CD14-positive monocyte (primary cell): ENCODE measurements at regions not wholly inside any gene's neighbourhood (a gene's known extent, or its start where the extent isn't known, plus 50 kb on each side); places are given as distances from the start of the nearest gene placed in this dataset.

ENCODE experiments used
- DNase-seq, 3 donors: peaks; one replicate each; pipeline ENCODE4 v3.0.0-alpha.2; 2011 to 2022
- H2AFZ ChIP-seq: 2 replicates; pipeline ENCODE4 v1.6.0; 2012; ENCODE audit warnings: mild to moderate bottlenecking, low read depth, low read length, inconsistent platforms; ENCODE audit not compliant: insufficient read depth, poor library complexity, severe bottlenecking
- H3K27ac ChIP-seq, 2 donors: 1 replicate in 1 of 2; 2 replicates in 1 of 2; pipeline ENCODE4 v1.5.1; 2012 to 2013; ENCODE audit warnings: low read length in 2 of 2, control low read depth in 1 of 2, inconsistent platforms in 1 of 2, low read depth in 1 of 2, mild to moderate bottlenecking in 1 of 2
- H3K27me3 ChIP-seq, 2 donors: one replicate each; pipeline versions ENCODE4 v1.6.0 to v1.6.1; 2011 to 2013; ENCODE audit warnings: low read length in 2 of 2; ENCODE audit not compliant: control insufficient read depth in 2 of 2, insufficient read depth in 2 of 2
- H3K36me3 ChIP-seq, 2 donors: replicated peaks in 1 of 2; 1 replicate in 1 of 2; 2 replicates in 1 of 2; pipeline versions ENCODE4 v1.5.1 to v1.6.1; 2012 to 2013; ENCODE audit warnings: low read length in 2 of 2, control low read depth in 1 of 2, inconsistent platforms in 1 of 2, mild to moderate bottlenecking in 1 of 2; ENCODE audit not compliant: insufficient read depth in 2 of 2, control insufficient read depth in 1 of 2
- H3K4me1 ChIP-seq, 2 donors: 1 replicate in 1 of 2; 2 replicates in 1 of 2; pipeline versions ENCODE4 v1.5.1 to v1.6.1; 2012 to 2013; ENCODE audit warnings: low read length in 2 of 2, control low read depth in 1 of 2, inconsistent platforms in 1 of 2, mild to moderate bottlenecking in 1 of 2, moderate library complexity in 1 of 2; ENCODE audit not compliant: insufficient read depth in 2 of 2, control insufficient read depth in 1 of 2
- H3K4me2 ChIP-seq: replicated peaks from 2 replicates; pipeline ENCODE3; 2012; ENCODE audit warnings: low read length, moderate library complexity, mild to moderate bottlenecking; ENCODE audit not compliant: poor library complexity, severe bottlenecking; ENCODE audit errors: extremely low read depth
- H3K4me3 ChIP-seq, 3 experiments: fragments of 200-600 bp in 1 of 3; sonication (generic) in 1 of 3; replicated peaks in 1 of 3; 1 replicate in 2 of 3; 2 replicates in 1 of 3; pipeline ENCODE4 v1.5.1; 2011 to 2013; ENCODE audit warnings: low read length in 3 of 3, mild to moderate bottlenecking in 3 of 3, control low read depth in 2 of 3, low read depth in 2 of 3, inconsistent platforms in 1 of 3, moderate library complexity in 1 of 3
- H3K79me2 ChIP-seq: 2 replicates; pipeline ENCODE4 v1.6.0; 2012; ENCODE audit warnings: mild to moderate bottlenecking, control low read depth, inconsistent platforms, low read length, moderate library complexity; ENCODE audit not compliant: insufficient read depth
- H3K9ac ChIP-seq: 2 replicates; pipeline ENCODE4 v1.6.0; 2017; ENCODE audit warnings: low read length, mild to moderate bottlenecking; ENCODE audit not compliant: insufficient read depth, poor library complexity, severe bottlenecking
- H3K9me3 ChIP-seq, 2 donors: replicated peaks in 1 of 2; 1 replicate in 1 of 2; 2 replicates in 1 of 2; pipeline versions ENCODE4 v1.5.1 to v1.6.1; 2012 to 2013; ENCODE audit warnings: low read length in 2 of 2, control low read depth in 1 of 2; ENCODE audit not compliant: control insufficient read depth in 1 of 2, insufficient read depth in 1 of 2
- H4K20me1 ChIP-seq: 2 replicates; pipeline ENCODE4 v1.6.0; 2012; ENCODE audit warnings: mild to moderate bottlenecking, low read length, control low read depth, moderate library complexity; ENCODE audit not compliant: insufficient read depth
- H3K27ac Mint-ChIP-seq, 7 donors: one replicate each; pipeline ENCODE4 v1.8.0; 2020; ENCODE audit warnings: mild to moderate bottlenecking in 7 of 7, mixed read lengths in 7 of 7, moderate library complexity in 6 of 7, inconsistent platforms in 2 of 7
- H3K27me3 Mint-ChIP-seq, 3 donors: one replicate each; pipeline ENCODE4 v1.8.0; 2021 to 2022; ENCODE audit warnings: low read depth in 3 of 3, mild to moderate bottlenecking in 3 of 3, mixed read lengths in 3 of 3, moderate library complexity in 3 of 3, inconsistent platforms in 1 of 3
- H3K36me3 Mint-ChIP-seq, 2 donors: one replicate each; pipeline ENCODE4 v1.8.0; 2020; ENCODE audit warnings: mixed read lengths in 2 of 2, inconsistent platforms in 1 of 2, mild to moderate bottlenecking in 1 of 2
- H3K4me1 Mint-ChIP-seq: one replicate; pipeline ENCODE4 v1.8.0; 2020; ENCODE audit warnings: mild to moderate bottlenecking, mixed read lengths
- H3K4me3 Mint-ChIP-seq, 2 donors: one replicate each; pipeline ENCODE4 v1.8.0; 2020; ENCODE audit warnings: mild to moderate bottlenecking in 2 of 2, mixed read lengths in 2 of 2, moderate library complexity in 1 of 2
- H3K9me3 Mint-ChIP-seq, 7 donors: one replicate each; pipeline ENCODE4 v1.8.0; 2020 to 2022; ENCODE audit warnings: mixed read lengths in 7 of 7, mild to moderate bottlenecking in 6 of 7, moderate library complexity in 6 of 7, inconsistent platforms in 2 of 7
- WGBS: methylation state at CpG from one replicate; pipeline ENCODE4 v1.1.5; 2013; ENCODE audit warnings: missing lambda C conversion rate; ENCODE audit not compliant: insufficient coverage; 5-methylcytosine and 5-hydroxymethylcytosine counted together
- intact Hi-C, 2 donors: fragments of 100-400 bp; cut with micrococcal nuclease; formaldehyde crosslinking; loops; one replicate each; pipeline versions ENCODE4 v1.15.0 to v1.15.1; 2023
- TF ChIP-seq, protein P1 (sequence below): fragments of 200-600 bp; IDR thresholded peaks from one replicate; pipeline ENCODE4 v1.8.0; 2022; ENCODE audit warnings: antibody characterized with exemption, mild to moderate bottlenecking

DNA sequence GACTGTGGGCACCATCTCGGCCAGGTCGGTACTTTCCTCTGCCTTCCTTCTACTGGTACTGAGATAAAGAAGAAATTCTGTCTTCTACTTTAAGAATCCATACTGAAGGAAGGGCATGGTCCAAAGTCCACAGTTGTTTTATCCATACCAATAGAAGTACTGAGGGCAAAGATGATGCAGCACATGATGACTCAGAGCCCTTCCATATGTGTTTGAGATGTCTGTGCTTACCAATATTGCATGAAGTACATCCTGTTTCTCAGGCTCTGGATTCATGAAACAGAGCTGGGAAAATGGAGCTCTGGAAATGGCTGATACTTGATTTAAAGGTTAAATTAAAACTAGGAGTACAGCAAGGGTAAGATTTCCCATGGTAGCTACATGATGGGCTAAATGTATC, 799.9 kb downstream of the NLGN4Y start:
- Histone ChIP-seq H3K4me3 (no peak overlapping the region), H3K9me3 (peaks cover 0 to 3% of the 10 kb centered on the region in 2 donors), H3K4me1 (no peaks in the 10 kb centered on the region), H4K20me1 (no peaks in the 10 kb centered on the region), H3K79me2 (no peaks in the 10 kb centered on the region), H3K9ac (no peak overlapping the region), H2AFZ (no peak overlapping the region), H3K27ac (no peak overlapping the region), H3K27me3 (no peaks in the 10 kb centered on the region), H3K4me2 (no peak overlapping the region), H3K36me3 (no peaks in the 10 kb centered on the region)
- H3K4me1 Mint-ChIP-seq: no peaks in the 10 kb centered on the region
- no CpG with 5 or more reads among the region's 2 CpGs for WGBS
- no peak overlapping the region for H3K27ac Mint-ChIP-seq
- TF ChIP-seq, protein P1, sequence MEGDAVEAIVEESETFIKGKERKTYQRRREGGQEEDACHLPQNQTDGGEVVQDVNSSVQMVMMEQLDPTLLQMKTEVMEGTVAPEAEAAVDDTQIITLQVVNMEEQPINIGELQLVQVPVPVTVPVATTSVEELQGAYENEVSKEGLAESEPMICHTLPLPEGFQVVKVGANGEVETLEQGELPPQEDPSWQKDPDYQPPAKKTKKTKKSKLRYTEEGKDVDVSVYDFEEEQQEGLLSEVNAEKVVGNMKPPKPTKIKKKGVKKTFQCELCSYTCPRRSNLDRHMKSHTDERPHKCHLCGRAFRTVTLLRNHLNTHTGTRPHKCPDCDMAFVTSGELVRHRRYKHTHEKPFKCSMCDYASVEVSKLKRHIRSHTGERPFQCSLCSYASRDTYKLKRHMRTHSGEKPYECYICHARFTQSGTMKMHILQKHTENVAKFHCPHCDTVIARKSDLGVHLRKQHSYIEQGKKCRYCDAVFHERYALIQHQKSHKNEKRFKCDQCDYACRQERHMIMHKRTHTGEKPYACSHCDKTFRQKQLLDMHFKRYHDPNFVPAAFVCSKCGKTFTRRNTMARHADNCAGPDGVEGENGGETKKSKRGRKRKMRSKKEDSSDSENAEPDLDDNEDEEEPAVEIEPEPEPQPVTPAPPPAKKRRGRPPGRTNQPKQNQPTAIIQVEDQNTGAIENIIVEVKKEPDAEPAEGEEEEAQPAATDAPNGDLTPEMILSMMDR: no peak
- no peak overlapping the region for H3K4me3 Mint-ChIP-seq
- no peak for DNase-seq
- H3K27me3 Mint-ChIP-seq: no peaks in the 10 kb centered on the region
- intact Hi-C loops: no loop called here
- peaks cover 0 to 2% (median 0%) of the 10 kb centered on the region in 7 donors for H3K9me3 Mint-ChIP-seq
- H3K36me3 Mint-ChIP-seq: no peaks in the 10 kb centered on the region

DNA sequence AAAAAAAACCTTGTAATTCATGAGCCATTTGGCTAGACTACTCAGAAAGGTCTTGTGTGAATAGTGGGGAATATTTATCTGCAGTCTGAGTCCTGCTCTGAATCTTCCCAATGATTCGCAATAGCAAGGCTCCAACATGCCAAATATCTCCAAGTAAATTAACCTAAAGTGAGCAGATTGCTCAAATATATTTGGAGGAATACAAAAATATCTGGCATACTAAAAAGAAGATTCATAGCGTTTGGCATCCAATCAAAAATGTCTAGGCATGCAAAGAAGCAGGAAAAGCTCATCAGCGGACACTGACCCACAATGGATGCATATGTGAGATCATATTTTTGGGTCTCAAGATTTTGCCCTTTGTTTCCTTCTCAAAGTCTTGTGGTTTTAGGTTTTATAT, 800.9 kb downstream of the NLGN4Y start:
- intact Hi-C loops: no loop called here
- H3K36me3 Mint-ChIP-seq: no peaks in the 10 kb centered on the region
- H3K79me2 ChIP-seq: no peaks in the 10 kb centered on the region
- H3K4me3 ChIP-seq: no peak overlapping the region
- WGBS: no CpG with 5 or more reads among the region's 3 CpGs
- no peaks in the 10 kb centered on the region for H3K27me3 ChIP-seq
- no peaks in the 10 kb centered on the region for H3K27me3 Mint-ChIP-seq
- no peak for DNase-seq
- H3K36me3 ChIP-seq: no peaks in the 10 kb centered on the region
- peaks cover 0 to 3% of the 10 kb centered on the region in 2 donors for H3K9me3 ChIP-seq
- H3K9me3 Mint-ChIP-seq: peaks cover 0 to 2% (median 0%) of the 10 kb centered on the region in 7 donors
- H3K4me1 ChIP-seq: no peaks in the 10 kb centered on the region
- H3K4me3 Mint-ChIP-seq: no peak overlapping the region
- H3K9ac ChIP-seq: no peak overlapping the region
- H3K27ac Mint-ChIP-seq: no peak overlapping the region
- TF ChIP-seq, protein P1: no peak
- no peak overlapping the region for H3K27ac ChIP-seq
- H3K4me1 Mint-ChIP-seq: no peaks in the 10 kb centered on the region
- no peak overlapping the region for H2AFZ ChIP-seq
- H3K4me2 ChIP-seq: no peak overlapping the region
- H4K20me1 ChIP-seq: no peaks in the 10 kb centered on the region
